ENCODE measurements at regions not wholly inside any gene's neighbourhood (a gene's known extent, or its start where the extent isn't known, plus 50 kb on each side); places are given as distances from the start of the nearest gene placed in this dataset.

- Histone ChIP-seq H3K4me1 (ENCODE audit: insufficient read depth, low read length, poor library complexity, severe bottlenecking) (no peaks in the 10 kb centered on the region), H3K4me2 (ENCODE audit: low read length) (no peak overlapping the region), H3K79me2 (ENCODE audit: insufficient read depth, low read depth, low read length) (no peaks in the 10 kb centered on the region), H3K9me2 (ENCODE audit: insufficient read depth, low read length) (no peaks in the 10 kb centered on the region), H3K9me3 (ENCODE audit: low read length) (no peaks in the 10 kb centered on the region), H2AFZ (ENCODE audit: low read length) (no peak overlapping the region), H4K20me1 (ENCODE audit: insufficient read depth, low read length) (no peaks in the 10 kb centered on the region), H3K4me3 (ENCODE audit: low read depth, low read length, poor library complexity, severe bottlenecking) (no peak overlapping the region), H3K36me3 (ENCODE audit: insufficient read depth, low read length) (no peaks in the 10 kb centered on the region), H3K27ac (ENCODE audit: low read depth, low read length, poor library complexity, severe bottlenecking) (no peak overlapping the region)
- TF ChIP-seq EZH2phosphoT487 (IDR thresholded peaks at IDR 0.05; ENCODE audit: borderline replicate concordance, low read depth, low read length) = no peak
- TF ChIP-seq, protein P1, sequence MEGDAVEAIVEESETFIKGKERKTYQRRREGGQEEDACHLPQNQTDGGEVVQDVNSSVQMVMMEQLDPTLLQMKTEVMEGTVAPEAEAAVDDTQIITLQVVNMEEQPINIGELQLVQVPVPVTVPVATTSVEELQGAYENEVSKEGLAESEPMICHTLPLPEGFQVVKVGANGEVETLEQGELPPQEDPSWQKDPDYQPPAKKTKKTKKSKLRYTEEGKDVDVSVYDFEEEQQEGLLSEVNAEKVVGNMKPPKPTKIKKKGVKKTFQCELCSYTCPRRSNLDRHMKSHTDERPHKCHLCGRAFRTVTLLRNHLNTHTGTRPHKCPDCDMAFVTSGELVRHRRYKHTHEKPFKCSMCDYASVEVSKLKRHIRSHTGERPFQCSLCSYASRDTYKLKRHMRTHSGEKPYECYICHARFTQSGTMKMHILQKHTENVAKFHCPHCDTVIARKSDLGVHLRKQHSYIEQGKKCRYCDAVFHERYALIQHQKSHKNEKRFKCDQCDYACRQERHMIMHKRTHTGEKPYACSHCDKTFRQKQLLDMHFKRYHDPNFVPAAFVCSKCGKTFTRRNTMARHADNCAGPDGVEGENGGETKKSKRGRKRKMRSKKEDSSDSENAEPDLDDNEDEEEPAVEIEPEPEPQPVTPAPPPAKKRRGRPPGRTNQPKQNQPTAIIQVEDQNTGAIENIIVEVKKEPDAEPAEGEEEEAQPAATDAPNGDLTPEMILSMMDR (conservative IDR thresholded peaks at IDR 0.05; ENCODE audit: low read length) = no peak
- POLR2A ChIA-PET = interaction anchor here (0.6 kb wide), 1 partner anchor 33 kb away, joined by 3 read pairs; no protein-coding TSS in a partner anchor
- DNase-seq (ENCODE audit: low spot score) = no peak
- CTCF ChIA-PET (ENCODE audit: unreplicated experiment) = no interaction called here
- no TSS peak for BruUV-seq (replicated peaks)
- intact Hi-C loops (cut with micrococcal nuclease; ENCODE audit: unreplicated experiment) = no loop called here
Observed at GRCh38 chr19:30810726-30811125, 438.5 kb downstream of the ZNF536 start.

- no TSS peak for BruUV-seq (replicated peaks)
- intact Hi-C loops (cut with micrococcal nuclease; ENCODE audit: unreplicated experiment) = no loop called here
- Histone ChIP-seq H3K79me2 (ENCODE audit: insufficient read depth, low read depth, low read length) (no peaks in the 10 kb centered on the region), H3K9me3 (ENCODE audit: low read length) (no peaks in the 10 kb centered on the region), H3K27ac (ENCODE audit: low read depth, low read length, poor library complexity, severe bottlenecking) (no peak overlapping the region), H3K9me2 (ENCODE audit: insufficient read depth, low read length) (no peaks in the 10 kb centered on the region), H2AFZ (ENCODE audit: low read length) (no peak overlapping the region), H3K4me3 (ENCODE audit: low read depth, low read length, poor library complexity, severe bottlenecking) (no peak overlapping the region), H3K36me3 (ENCODE audit: insufficient read depth, low read length) (no peaks in the 10 kb centered on the region), H3K4me1 (ENCODE audit: insufficient read depth, low read length, poor library complexity, severe bottlenecking) (no peaks in the 10 kb centered on the region), H3K4me2 (ENCODE audit: low read length) (no peak overlapping the region), H4K20me1 (ENCODE audit: insufficient read depth, low read length) (no peaks in the 10 kb centered on the region)
- TF ChIP-seq, protein P1 (conservative IDR thresholded peaks at IDR 0.05; ENCODE audit: low read length) = no peak
- TF ChIP-seq EZH2phosphoT487 (IDR thresholded peaks at IDR 0.05; ENCODE audit: borderline replicate concordance, low read depth, low read length) = no peak
- ChIA-PET POLR2A (no interaction called here), CTCF (ENCODE audit: unreplicated experiment) (no interaction called here)
- DNase-seq (ENCODE audit: low spot score) = no peak
Observed at GRCh38 chr19:30807278-30807677, 435.1 kb downstream of the ZNF536 start.

DNA sequence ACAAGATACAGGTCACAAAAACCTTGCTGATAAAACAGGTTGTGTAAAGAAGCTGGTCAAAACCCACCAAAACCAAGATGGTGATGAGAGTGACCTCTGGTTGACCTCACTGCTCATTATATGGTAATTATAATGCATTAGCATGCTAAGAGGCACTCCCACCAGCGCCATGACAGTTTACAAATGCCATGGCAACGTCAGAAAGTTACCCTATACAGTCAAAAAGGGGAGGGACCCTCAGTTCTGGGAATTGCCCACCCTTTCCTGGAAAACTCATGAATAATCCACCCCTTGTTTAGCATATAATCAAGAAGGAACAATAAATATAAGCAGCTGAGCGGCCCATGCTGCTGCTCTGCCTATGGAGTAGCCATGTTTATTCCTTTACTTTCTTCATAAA, 434.1 kb downstream of the ZNF536 start:
- H3K4me3 ChIP-seq (ENCODE audit: low read depth, low read length, poor library complexity, severe bottlenecking) = no peak overlapping the region
- H3K36me3 ChIP-seq (ENCODE audit: insufficient read depth, low read length) = no peaks in the 10 kb centered on the region
- no peaks in the 10 kb centered on the region for H3K9me2 ChIP-seq (ENCODE audit: insufficient read depth, low read length)
- H3K9me3 ChIP-seq (ENCODE audit: low read length) = no peaks in the 10 kb centered on the region
- H4K20me1 ChIP-seq (ENCODE audit: insufficient read depth, low read length) = no peaks in the 10 kb centered on the region
- BruUV-seq (replicated peaks) = no TSS peak
- H3K4me1 ChIP-seq (ENCODE audit: insufficient read depth, low read length, poor library complexity, severe bottlenecking) = no peaks in the 10 kb centered on the region
- no peak overlapping the region for H2AFZ ChIP-seq (ENCODE audit: low read length)
- CTCF ChIA-PET (ENCODE audit: unreplicated experiment) = interaction anchor here (0.5 kb wide), 1 partner anchor 869 kb away, joined by 3 read pairs; no protein-coding TSS in a partner anchor
- intact Hi-C loops (cut with micrococcal nuclease; ENCODE audit: unreplicated experiment) = no loop called here
- DNase-seq (ENCODE audit: low spot score) = no peak
- POLR2A ChIA-PET = interaction anchor here (0.6 kb wide), 1 partner anchor 1598 kb away, joined by 3 read pairs; no protein-coding TSS in a partner anchor
- no peaks in the 10 kb centered on the region for H3K79me2 ChIP-seq (ENCODE audit: insufficient read depth, low read depth, low read length)
- H3K27ac ChIP-seq (ENCODE audit: low read depth, low read length, poor library complexity, severe bottlenecking) = no peak overlapping the region
- TF ChIP-seq, protein P1 (conservative IDR thresholded peaks at IDR 0.05; ENCODE audit: low read length) = no peak
- H3K4me2 ChIP-seq (ENCODE audit: low read length) = no peak overlapping the region
